Astrocyte (in vitro differentiated cells and primary cell): ENCODE measurements at regions not wholly inside any gene's neighbourhood (a gene's known extent, or its start where the extent isn't known, plus 50 kb on each side); places are given as distances from the start of the nearest gene placed in this dataset.

Source experiments
- DNase-seq: peaks from one replicate; pipeline ENCODE4 v3.0.0-alpha.2; 2010; ENCODE audit warnings: low read depth
- FAIRE-seq: peaks from 2 replicates; lab custom pipeline; 2011; peaks lifted over from hg19 to GRCh38; lab: Jason Lieb, UNC
- H2AFZ ChIP-seq: 2 replicates; pipeline ENCODE4 v1.6.0; 2012; ENCODE audit warnings: low read depth, low read length, inconsistent platforms
- H3K27ac ChIP-seq: 2 replicates; pipeline ENCODE4 v1.5.1; 2011; ENCODE audit warnings: low read depth, low read length, inconsistent platforms
- H3K27me3 ChIP-seq: 2 replicates; pipeline ENCODE4 v1.6.0; 2011; ENCODE audit warnings: low read length, inconsistent platforms; ENCODE audit not compliant: insufficient read depth
- H3K36me3 ChIP-seq: 2 replicates; pipeline ENCODE4 v1.5.1; 2011; ENCODE audit warnings: low read length, inconsistent platforms; ENCODE audit not compliant: insufficient read depth
- H3K4me1 ChIP-seq: 2 replicates; pipeline ENCODE4 v1.5.1; 2011; ENCODE audit warnings: low read length, inconsistent platforms; ENCODE audit not compliant: insufficient read depth
- H3K4me2 ChIP-seq: 2 replicates; pipeline ENCODE4 v1.6.0; 2012; ENCODE audit warnings: low read length, inconsistent platforms
- H3K4me3 ChIP-seq: 2 replicates; pipeline ENCODE4 v1.5.1; 2011; ENCODE audit warnings: low read depth, mild to moderate bottlenecking, low read length, inconsistent platforms; ENCODE audit not compliant: insufficient read depth
- H3K79me2 ChIP-seq: 2 replicates; pipeline ENCODE4 v1.6.0; 2012; ENCODE audit warnings: mild to moderate bottlenecking, low read length, inconsistent platforms; ENCODE audit not compliant: insufficient read depth
- H3K9ac ChIP-seq: 2 replicates; pipeline ENCODE4 v1.6.0; 2012; ENCODE audit warnings: mild to moderate bottlenecking, low read length, inconsistent platforms
- H3K9me3 ChIP-seq: 2 replicates; pipeline ENCODE4 v1.5.1; 2012; ENCODE audit warnings: low read depth, mild to moderate bottlenecking, low read length, inconsistent platforms; ENCODE audit not compliant: insufficient read depth
- H4K20me1 ChIP-seq: 2 replicates; pipeline ENCODE4 v1.6.0; 2012; ENCODE audit warnings: low read length, inconsistent platforms; ENCODE audit not compliant: insufficient read depth
- H3K27ac Mint-ChIP-seq: one replicate; pipeline ENCODE4 v1.8.0; 2021; ENCODE audit warnings: mild to moderate bottlenecking, mixed read lengths; ENCODE audit not compliant: unreplicated experiment
- H3K27me3 Mint-ChIP-seq: one replicate; pipeline ENCODE4 v1.8.0; 2021; ENCODE audit warnings: low read depth, mixed read lengths; ENCODE audit not compliant: unreplicated experiment
- H3K36me3 Mint-ChIP-seq: one replicate; pipeline ENCODE4 v1.8.0; 2021; ENCODE audit warnings: low read depth, mixed read lengths; ENCODE audit not compliant: unreplicated experiment
- H3K4me1 Mint-ChIP-seq: one replicate; pipeline ENCODE4 v1.8.0; 2021; ENCODE audit warnings: low read depth, mixed read lengths; ENCODE audit not compliant: unreplicated experiment
- H3K4me3 Mint-ChIP-seq: one replicate; pipeline ENCODE4 v1.8.0; 2021; ENCODE audit warnings: mild to moderate bottlenecking, moderate library complexity, mixed read lengths; ENCODE audit not compliant: unreplicated experiment
- H3K9me3 Mint-ChIP-seq: one replicate; pipeline ENCODE4 v1.8.0; 2021; ENCODE audit warnings: mild to moderate bottlenecking, mixed read lengths; ENCODE audit not compliant: unreplicated experiment
- EZH2 ChIP-seq: IDR thresholded peaks from 2 replicates; pipeline ENCODE4 v1.6.1; 2012; ENCODE audit warnings: mild to moderate bottlenecking, low read length, inconsistent platforms; ENCODE audit not compliant: insufficient read depth
- TF ChIP-seq, protein P1 (sequence below): IDR thresholded peaks from 2 replicates; pipeline ENCODE4 v1.5.1; 2011; ENCODE audit warnings: low read depth, mild to moderate bottlenecking, inconsistent platforms, low read length, moderate library complexity; ENCODE audit not compliant: insufficient read depth

DNA sequence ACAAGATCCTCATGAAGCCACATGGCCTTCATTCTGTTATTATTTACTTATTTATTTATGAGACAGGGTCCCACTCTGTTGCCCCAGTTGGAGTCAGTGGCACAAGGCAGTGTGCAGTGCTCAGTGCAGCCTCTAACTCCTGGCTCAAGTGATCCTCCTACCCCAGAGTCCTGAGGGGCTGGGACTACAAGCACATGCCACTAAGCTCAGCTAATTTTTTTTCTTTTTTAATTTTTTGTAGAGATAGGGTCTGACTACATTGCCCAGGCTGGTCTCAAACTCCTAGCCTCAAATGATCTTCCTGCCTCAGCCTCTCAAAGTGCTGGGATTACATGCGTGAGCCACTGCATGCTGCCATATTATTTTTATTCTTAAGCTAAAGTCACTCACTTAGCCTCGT lies 241.4 kb downstream of the UQCRFS1 start:
- no peaks in the 10 kb centered on the region for H4K20me1 ChIP-seq
- no peak for FAIRE-seq

DNA sequence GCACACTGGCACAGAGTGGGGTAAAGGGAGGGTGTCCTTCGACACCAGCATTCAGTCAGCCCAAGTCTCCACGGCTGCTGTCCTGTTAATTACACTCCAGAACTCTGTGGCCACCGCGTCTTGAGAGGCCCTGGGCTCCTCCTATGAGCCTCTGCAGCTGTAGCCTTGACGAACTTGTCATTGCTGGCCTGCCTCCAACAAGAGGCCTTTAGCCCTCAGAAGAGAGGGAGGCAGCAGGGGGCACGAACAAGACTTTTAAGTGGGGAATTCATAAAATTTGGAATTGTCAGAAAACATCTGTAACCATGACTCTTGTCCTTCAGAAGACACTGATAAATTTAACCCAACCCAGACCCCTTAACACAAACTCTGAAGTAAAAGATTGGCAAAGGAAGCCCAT lies 241.9 kb downstream of the UQCRFS1 start:
- H3K27me3 ChIP-seq, result no peaks in the 10 kb centered on the region
- no peaks in the 10 kb centered on the region for H3K4me1 ChIP-seq
- H3K9ac ChIP-seq, result no peak overlapping the region
- Mint-ChIP-seq H3K4me1 (peaks cover 14% of the 10 kb centered on the region), H3K4me3 (no peak overlapping the region), H3K27ac (no peak overlapping the region), H3K9me3 (peaks cover 3% of the 10 kb centered on the region), H3K36me3 (no peaks in the 10 kb centered on the region), H3K27me3 (peaks cover 16% of the 10 kb centered on the region)
- H3K36me3 ChIP-seq, result no peaks in the 10 kb centered on the region
- H3K27ac ChIP-seq, result no peak overlapping the region
- no peaks in the 10 kb centered on the region for H3K9me3 ChIP-seq
- H3K4me3 ChIP-seq, result no peak overlapping the region
- no peak overlapping the region for H3K4me2 ChIP-seq
- no peak for TF ChIP-seq EZH2
- TF ChIP-seq, protein P1, sequence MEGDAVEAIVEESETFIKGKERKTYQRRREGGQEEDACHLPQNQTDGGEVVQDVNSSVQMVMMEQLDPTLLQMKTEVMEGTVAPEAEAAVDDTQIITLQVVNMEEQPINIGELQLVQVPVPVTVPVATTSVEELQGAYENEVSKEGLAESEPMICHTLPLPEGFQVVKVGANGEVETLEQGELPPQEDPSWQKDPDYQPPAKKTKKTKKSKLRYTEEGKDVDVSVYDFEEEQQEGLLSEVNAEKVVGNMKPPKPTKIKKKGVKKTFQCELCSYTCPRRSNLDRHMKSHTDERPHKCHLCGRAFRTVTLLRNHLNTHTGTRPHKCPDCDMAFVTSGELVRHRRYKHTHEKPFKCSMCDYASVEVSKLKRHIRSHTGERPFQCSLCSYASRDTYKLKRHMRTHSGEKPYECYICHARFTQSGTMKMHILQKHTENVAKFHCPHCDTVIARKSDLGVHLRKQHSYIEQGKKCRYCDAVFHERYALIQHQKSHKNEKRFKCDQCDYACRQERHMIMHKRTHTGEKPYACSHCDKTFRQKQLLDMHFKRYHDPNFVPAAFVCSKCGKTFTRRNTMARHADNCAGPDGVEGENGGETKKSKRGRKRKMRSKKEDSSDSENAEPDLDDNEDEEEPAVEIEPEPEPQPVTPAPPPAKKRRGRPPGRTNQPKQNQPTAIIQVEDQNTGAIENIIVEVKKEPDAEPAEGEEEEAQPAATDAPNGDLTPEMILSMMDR, result no peak
- DNase-seq (no peak), FAIRE-seq (no peak)
- H4K20me1 ChIP-seq, result no peaks in the 10 kb centered on the region
- no peaks in the 10 kb centered on the region for H3K79me2 ChIP-seq
- no peak overlapping the region for H2AFZ ChIP-seq

More for the DNA sequence above, 241.4 kb downstream of the UQCRFS1 start:
- no peaks in the 10 kb centered on the region for H3K36me3 ChIP-seq
- H2AFZ ChIP-seq, result no peak overlapping the region
- Mint-ChIP-seq H3K9me3 (peaks cover 3% of the 10 kb centered on the region), H3K4me1 (peaks cover 14% of the 10 kb centered on the region), H3K36me3 (no peaks in the 10 kb centered on the region), H3K27me3 (peaks cover 18% of the 10 kb centered on the region), H3K27ac (no peak overlapping the region), H3K4me3 (no peak overlapping the region)
- TF ChIP-seq, protein P1, result no peak
- TF ChIP-seq EZH2, result no peak
- H3K27ac ChIP-seq, result no peak overlapping the region
- H3K9me3 ChIP-seq, result no peaks in the 10 kb centered on the region
- DNase-seq, result no peak
- H3K9ac ChIP-seq, result no peak overlapping the region
- no peaks in the 10 kb centered on the region for H3K4me1 ChIP-seq
- H3K79me2 ChIP-seq, result no peaks in the 10 kb centered on the region
- H3K27me3 ChIP-seq, result no peaks in the 10 kb centered on the region
- no peak overlapping the region for H3K4me2 ChIP-seq
- no peak overlapping the region for H3K4me3 ChIP-seq

DNA sequence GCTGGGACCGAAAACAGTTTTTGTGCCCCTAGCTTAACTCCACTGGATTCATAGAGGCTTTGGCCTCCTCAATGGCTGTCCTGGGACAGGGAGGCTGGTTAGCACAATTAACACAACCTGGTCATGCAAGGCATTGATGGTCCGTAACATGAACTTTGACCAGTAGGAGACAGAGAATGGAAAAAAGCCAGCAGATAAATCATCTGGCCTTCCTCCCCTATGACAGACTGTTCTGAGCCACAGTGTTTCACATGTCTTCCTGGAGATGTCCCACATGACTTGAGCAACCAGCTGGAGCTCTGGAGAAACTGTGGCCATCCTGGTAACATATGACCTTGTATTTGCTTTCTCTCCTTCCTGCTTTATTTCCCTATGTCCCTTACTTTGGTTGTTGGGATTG lies 244.2 kb downstream of the UQCRFS1 start:
- peaks cover 5% of the 10 kb centered on the region for H3K27me3 Mint-ChIP-seq
- no peak overlapping the region for H2AFZ ChIP-seq

More for the DNA sequence above, 244.2 kb downstream of the UQCRFS1 start:
- Histone ChIP-seq H3K27ac (no peak overlapping the region), H3K9me3 (no peaks in the 10 kb centered on the region), H3K4me2 (no peak overlapping the region), H3K27me3 (no peaks in the 10 kb centered on the region), H4K20me1 (no peaks in the 10 kb centered on the region), H3K4me1 (no peaks in the 10 kb centered on the region), H3K9ac (no peak overlapping the region), H3K4me3 (no peak overlapping the region), H3K79me2 (no peaks in the 10 kb centered on the region), H3K36me3 (no peaks in the 10 kb centered on the region)
- TF ChIP-seq EZH2, result no peak
- TF ChIP-seq, protein P1, result no peak
- H3K4me3 Mint-ChIP-seq, result no peak overlapping the region
- no peak overlapping the region for H3K27ac Mint-ChIP-seq
- H3K36me3 Mint-ChIP-seq, result no peaks in the 10 kb centered on the region
- H3K9me3 Mint-ChIP-seq, result peaks cover 3% of the 10 kb centered on the region
- H3K4me1 Mint-ChIP-seq, result peaks cover 14% of the 10 kb centered on the region
- DNase-seq (no peak), FAIRE-seq (no peak)
